GM19324 (cell line): ENCODE measurements at regions not wholly inside any gene's neighbourhood (a gene's known extent, or its start where the extent isn't known, plus 50 kb on each side); places are given as distances from the start of the nearest gene placed in this dataset.

Source experiments
- ATAC-seq: cut with Tn5 transposase; IDR thresholded peaks from one replicate; pipeline ENCODE4 v1.9.1; 2021; ENCODE audit warnings: mild to moderate bottlenecking, moderate library complexity; ENCODE audit not compliant: unreplicated experiment, low FRiP score

DNA sequence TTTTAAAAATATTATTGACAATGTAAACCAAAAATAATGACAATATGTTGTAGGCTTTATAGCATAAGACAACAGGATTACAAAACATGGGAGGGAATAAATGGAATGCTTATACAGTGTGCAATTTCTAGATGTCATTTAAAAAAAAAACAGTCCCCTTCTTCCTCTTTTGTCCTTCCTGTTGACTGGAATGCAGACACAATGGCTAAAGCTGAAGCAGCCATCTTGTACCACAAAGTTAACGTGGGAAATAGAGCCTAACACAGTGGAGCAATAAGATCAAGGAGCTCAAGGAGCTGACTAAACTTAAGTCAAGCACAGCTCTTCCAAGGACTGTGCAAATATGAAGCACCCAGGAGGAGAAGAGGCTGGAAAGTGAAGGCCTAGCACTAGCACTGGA lies 208.1 kb downstream of the ARHGAP12 start:
- ATAC-seq: no peak

- no peak for ATAC-seq
Observed at GRCh38 chr10:31709476-31709875, 219.2 kb downstream of the ARHGAP12 start.

- ATAC-seq: no peak
Observed at GRCh38 chr10:31709028-31709427, 219.6 kb downstream of the ARHGAP12 start.

GRCh38 chr10:31708474-31708873 lies 220.2 kb downstream of the ARHGAP12 start:
- no peak for ATAC-seq

DNA sequence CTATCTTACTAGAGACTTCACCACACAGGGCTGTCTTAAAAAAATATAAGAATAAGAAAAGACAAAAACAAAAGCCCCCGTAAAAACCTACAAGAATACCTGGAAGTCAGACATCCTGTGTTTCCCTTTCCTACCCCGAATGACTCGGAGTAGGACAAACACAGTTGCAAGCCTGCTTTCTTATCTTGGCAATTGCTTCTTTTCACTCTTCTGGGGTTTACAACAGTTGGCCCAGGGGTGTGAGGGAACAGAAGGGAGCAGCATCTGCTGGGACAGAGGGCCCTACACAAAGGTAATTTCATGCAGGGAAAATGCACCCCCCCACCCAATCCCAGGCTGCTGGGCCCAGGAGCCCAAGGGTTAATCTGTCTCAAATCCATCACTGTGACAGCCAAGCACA lies 220.6 kb downstream of the ARHGAP12 start:
- no peak for ATAC-seq

DNA sequence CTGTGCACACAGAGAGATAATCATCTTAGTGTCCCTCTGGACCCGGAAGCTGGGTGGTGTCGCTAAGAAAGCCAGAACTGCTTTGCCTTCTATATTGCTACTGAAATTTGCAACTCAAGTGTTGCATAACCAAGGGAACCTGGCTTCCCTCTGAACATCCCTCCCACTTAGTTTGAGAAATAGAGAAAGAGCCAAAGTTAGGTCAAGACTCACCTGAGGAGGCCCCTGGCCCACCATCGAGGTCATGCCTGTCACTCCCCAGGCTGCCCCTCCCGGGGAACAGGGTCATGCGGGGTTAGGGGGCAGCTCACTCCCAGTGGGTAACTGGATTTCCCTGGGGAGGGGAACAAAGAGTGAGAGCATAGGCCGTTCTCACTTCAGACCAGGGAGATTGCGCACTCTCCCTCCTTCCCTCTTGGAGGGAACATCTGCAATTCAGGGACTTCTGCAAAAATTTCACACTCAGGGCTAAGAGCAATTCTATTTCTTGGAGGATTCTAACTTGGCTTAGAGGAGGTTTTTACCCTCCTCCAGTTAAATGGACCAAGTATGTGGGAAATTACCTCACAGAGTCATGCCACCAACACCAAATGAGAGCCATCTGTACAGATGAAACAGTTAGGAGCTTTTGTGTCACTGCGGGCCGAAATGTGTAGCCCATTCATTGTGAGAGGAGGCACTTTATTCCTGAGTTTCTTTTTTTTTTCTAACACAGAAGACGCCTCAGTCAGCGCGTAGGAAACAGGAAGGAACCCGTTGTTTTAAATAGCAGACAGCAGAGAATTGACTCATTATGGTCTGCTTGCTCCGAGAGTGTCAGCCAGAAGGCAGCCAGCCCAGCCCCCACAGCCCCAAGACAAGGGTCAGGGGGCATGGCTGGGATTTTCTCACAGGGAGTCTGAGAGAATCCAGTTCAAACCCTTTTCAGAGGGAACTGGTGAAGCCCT lies 221.3 kb downstream of the ARHGAP12 start:
- ATAC-seq: peak; percentile 79

DNA sequence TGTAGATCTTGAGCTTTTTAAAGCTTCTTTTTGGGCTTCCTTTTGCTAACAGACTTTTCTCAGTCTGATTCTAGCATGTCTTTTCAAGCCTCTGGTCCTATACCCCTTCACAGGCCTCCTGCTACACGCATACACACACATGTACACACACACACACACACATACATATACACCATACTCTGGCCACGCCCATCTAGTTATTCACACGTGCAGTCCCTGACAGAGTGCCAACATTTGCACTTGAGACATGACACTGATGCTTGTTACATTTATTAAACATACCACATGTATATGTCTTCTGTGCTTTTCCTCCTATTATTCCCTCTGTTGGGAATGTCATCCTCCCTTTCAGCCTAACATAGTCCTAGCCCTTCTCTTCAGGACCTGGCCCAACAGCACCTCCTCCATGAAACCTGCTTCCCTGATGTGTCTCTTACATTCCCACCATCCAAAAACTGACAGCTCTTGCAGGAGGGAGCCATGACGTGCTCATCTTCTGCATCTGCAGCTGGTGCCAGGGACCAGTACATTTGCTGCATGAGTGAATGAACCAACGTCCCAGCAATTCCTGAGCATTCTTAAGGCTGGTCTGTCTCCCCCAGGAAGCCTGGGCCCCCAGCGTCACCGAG lies 222.1 kb downstream of the ARHGAP12 start:
- ATAC-seq: no peak

DNA sequence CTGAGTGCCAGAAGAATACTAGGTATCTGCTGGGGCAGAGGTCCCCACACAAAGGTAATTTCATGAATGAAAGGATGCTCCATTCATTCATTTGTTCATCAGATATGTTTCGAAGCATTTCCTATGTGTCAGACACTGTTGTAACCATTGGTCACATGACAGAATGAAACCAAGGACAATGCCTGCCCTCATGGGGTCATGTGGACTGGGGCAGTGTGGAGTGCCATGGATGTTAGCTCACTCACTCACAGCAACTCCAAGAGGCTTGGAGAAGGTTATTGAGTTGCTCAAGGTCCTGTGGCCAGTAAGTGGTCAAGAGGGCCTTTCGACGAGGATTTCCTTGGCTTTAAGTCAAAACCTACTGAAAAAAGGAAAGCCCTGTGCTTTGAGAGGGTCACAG lies 223.5 kb downstream of the ARHGAP12 start:
- no peak for ATAC-seq

- no peak for ATAC-seq
Observed at GRCh38 chr10:31704195-31704594, 224.4 kb downstream of the ARHGAP12 start.

DNA sequence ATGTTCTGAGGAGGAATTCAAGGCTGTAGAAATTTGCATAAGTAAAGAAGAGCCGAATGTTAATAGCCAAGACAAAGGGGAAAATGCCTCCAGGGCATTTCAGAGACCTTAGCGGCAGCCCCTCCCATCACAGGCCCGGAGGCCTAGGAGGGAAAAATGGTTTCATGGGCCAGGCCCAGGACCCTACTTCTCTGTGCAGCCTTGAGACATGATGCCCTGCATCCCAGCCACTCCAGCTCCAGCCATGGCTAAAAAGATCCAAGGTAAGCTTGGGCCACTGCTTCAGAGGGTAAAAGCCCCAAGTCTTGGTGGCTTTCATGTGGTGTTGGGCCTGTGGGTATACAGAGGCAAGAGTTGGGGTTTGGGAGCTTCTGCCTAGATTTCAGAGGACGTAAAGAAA lies 225.7 kb downstream of the ARHGAP12 start:
- ATAC-seq: no peak

- ATAC-seq: no peak
Observed at GRCh38 chr10:31702005-31702404, 226.6 kb downstream of the ARHGAP12 start.

- no peak for ATAC-seq
Observed at GRCh38 chr10:31701546-31701945, 227.1 kb downstream of the ARHGAP12 start.

DNA sequence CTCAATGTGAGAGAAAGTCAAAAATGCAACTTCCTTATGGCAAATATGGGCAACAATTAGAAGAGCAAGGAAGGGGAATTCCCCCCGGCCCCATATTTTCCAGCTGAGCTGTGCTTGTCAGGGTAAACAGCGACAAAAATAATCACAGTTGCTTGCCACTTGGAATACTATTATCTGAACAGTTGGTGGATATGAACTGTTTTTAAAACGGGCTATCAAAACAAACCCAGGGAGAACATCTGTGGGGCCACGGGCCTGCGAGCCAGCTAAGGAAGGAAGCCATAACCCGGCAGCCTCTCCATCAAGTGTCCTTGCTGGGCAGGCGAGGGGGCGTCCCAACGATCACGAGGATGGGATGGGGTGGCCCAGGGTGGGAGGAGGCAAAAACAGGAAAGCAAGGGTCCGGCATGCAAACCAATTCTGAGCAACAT lies 228.4 kb downstream of the ARHGAP12 start:
- no peak for ATAC-seq

DNA sequence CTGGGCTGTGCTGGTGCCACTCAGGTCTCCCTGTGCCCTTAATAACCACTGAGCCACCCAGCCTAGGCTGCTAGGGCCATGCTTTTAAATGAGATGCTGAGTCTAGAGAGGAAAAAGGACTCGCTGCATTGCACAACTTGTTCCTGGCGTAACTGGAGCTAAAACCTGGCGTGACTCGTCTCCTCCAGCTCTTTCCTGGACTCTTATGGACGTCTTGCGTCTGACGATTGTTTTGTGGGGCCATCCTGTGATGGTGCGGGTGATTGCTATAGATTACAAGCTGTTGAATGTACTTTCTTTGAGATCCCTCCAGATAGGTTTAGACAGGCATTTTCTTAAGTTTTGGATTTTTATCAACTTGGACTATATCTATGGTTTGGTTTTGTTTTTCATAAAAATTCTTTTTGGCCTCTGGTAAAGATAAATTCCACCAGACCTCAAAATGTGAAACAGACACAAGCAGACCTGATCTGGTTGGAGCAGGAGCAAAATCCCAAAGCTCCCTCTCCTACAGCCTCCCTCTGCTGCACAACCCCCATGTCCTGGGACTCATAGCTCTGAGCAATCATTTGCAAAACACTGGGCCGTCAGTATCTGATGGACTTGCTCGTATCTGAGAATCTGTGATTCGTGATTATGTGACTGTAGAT lies 230.3 kb downstream of the ARHGAP12 start:
- ATAC-seq: no peak

GRCh38 chr10:31697271-31698180 lies 231.1 kb downstream of the ARHGAP12 start:
- ATAC-seq: no peak

- ATAC-seq: no peak
Observed at GRCh38 chr10:31694929-31695837, 233.4 kb downstream of the ARHGAP12 start.

- no peak for ATAC-seq
Observed at GRCh38 chr10:31694126-31694685, 234.4 kb downstream of the ARHGAP12 start.

- no peak for ATAC-seq
Observed at GRCh38 chr10:31693491-31693890, 235.1 kb downstream of the ARHGAP12 start.

DNA sequence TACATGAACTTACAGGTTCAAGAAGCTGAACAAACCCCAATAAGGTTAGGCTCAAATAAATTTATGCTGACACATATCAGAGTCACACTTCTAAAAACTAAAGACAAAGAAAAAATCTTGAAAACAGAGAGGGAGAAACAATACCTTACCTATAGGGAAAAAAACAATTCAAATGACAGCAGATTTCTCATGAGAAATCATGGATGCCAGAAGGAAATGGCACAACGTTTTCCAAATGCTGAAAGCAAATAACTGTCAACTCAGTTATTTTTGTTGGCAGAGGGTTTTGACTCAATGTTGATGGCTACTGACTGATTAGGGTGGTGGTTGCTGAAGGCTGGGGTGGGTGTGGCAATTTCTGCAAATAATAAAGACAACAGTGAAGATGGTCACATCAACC lies 239.4 kb downstream of the ARHGAP12 start:
- no peak for ATAC-seq
